ENCODE measurements at regions not wholly inside any gene's neighbourhood (a gene's known extent, or its start where the extent isn't known, plus 50 kb on each side); places are given as distances from the start of the nearest gene placed in this dataset.

DNA sequence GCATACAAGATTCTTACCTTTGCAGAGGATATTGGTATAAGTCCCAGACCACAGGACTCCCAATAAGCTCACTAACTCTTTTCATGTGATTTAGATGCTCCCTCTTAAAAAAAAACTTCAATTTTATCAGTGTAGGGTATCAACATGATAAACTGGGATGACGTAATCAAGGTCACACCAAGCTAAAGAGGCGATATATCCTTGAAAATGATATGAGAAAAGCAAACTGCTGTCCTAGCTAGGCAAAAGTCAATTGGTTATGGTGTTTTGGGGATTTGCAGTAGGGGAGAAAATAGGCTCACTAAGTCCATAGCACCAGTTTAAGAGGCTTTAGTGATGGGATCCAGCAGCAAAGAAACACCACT is 354.4 kb downstream of the DIRAS2 start:
- Mint-ChIP-seq H3K36me3 (ENCODE audit: low read depth, unreplicated experiment) (no peaks in the 10 kb centered on the region), H3K27ac (ENCODE audit: unreplicated experiment) (no peak overlapping the region), H3K4me1 (ENCODE audit: unreplicated experiment) (no peaks in the 10 kb centered on the region), H3K9me3 (ENCODE audit: unreplicated experiment) (no peaks in the 10 kb centered on the region), H3K4me3 (ENCODE audit: unreplicated experiment) (no peak overlapping the region), H3K27me3 (ENCODE audit: unreplicated experiment) (peaks cover 2% of the 10 kb centered on the region)
- TF ChIP-seq, protein P1, sequence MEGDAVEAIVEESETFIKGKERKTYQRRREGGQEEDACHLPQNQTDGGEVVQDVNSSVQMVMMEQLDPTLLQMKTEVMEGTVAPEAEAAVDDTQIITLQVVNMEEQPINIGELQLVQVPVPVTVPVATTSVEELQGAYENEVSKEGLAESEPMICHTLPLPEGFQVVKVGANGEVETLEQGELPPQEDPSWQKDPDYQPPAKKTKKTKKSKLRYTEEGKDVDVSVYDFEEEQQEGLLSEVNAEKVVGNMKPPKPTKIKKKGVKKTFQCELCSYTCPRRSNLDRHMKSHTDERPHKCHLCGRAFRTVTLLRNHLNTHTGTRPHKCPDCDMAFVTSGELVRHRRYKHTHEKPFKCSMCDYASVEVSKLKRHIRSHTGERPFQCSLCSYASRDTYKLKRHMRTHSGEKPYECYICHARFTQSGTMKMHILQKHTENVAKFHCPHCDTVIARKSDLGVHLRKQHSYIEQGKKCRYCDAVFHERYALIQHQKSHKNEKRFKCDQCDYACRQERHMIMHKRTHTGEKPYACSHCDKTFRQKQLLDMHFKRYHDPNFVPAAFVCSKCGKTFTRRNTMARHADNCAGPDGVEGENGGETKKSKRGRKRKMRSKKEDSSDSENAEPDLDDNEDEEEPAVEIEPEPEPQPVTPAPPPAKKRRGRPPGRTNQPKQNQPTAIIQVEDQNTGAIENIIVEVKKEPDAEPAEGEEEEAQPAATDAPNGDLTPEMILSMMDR (IDR thresholded peaks at IDR 0.05; ENCODE audit: unreplicated experiment): no peak
- DNase-seq (ENCODE audit: low spot score): no peak

DNA sequence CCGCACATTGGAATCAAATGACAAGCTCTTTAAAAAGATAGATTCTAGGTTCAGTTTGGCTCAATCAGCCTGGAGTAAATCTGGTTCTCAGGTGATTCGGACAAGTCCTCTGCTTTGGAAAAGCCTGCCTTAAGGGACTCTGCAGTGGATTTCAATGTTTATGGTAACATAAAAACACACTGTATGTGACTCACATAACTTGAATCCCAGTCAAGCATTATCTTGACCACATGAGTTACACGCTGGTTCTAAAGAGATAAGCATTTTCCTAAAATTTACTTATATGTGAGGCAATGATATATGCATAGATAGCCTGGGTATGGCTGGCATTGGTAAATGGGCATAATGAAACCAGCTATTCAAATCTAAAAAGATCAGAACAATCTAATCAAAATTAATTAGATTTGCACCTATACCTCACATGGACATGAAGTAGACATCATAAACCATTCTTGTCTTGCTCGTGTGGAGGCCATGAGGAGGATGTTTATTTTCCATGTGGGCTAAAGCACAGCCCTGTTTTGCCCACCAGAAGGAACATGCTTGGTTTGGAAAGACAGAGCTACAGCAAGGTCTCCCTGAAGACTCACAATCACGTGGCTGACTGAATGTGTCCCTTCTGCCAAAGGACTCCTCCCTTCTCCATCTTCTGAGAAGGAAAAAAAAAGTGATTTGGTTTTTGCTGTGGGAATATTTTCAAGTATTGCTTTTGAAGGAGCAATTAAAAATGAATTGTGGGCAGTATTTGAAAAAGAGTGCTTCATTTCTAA is 351.7 kb downstream of the DIRAS2 start:
- Mint-ChIP-seq H3K4me1 (ENCODE audit: unreplicated experiment) (no peaks in the 10 kb centered on the region), H3K27me3 (ENCODE audit: unreplicated experiment) (peaks cover 2% of the 10 kb centered on the region), H3K9me3 (ENCODE audit: unreplicated experiment) (no peaks in the 10 kb centered on the region), H3K27ac (ENCODE audit: unreplicated experiment) (no peak overlapping the region), H3K36me3 (ENCODE audit: low read depth, unreplicated experiment) (no peaks in the 10 kb centered on the region), H3K4me3 (ENCODE audit: unreplicated experiment) (no peak overlapping the region)
- DNase-seq (ENCODE audit: low spot score): no peak
- TF ChIP-seq, protein P1 (IDR thresholded peaks at IDR 0.05; ENCODE audit: unreplicated experiment): no peak

DNA sequence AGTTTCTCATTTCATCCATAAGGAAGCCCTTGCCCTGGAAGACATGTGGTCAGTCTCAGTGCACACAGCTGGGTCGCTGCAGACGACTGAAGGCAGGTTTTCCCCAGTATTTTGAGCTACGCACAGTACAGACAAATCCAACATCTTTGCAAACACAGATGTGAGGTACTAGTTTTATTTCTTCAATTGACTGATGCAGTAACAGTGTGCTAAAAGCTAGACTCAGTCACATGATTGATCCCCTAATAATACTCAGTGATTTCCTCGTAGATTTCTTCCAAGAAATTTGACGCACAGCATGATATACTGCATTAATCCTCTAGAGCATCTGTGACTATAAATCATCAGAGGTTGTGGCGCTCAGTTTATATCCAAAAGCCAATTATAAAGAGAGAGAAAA is 346.1 kb downstream of the DIRAS2 start:
- Mint-ChIP-seq H3K9me3 (ENCODE audit: unreplicated experiment) (no peaks in the 10 kb centered on the region), H3K27ac (ENCODE audit: unreplicated experiment) (no peak overlapping the region), H3K4me3 (ENCODE audit: unreplicated experiment) (no peak overlapping the region), H3K36me3 (ENCODE audit: low read depth, unreplicated experiment) (no peaks in the 10 kb centered on the region), H3K27me3 (ENCODE audit: unreplicated experiment) (peaks cover 2% of the 10 kb centered on the region), H3K4me1 (ENCODE audit: unreplicated experiment) (no peaks in the 10 kb centered on the region)
- TF ChIP-seq, protein P1 (IDR thresholded peaks at IDR 0.05; ENCODE audit: unreplicated experiment): no peak
- no peak for DNase-seq (ENCODE audit: low spot score)

DNA sequence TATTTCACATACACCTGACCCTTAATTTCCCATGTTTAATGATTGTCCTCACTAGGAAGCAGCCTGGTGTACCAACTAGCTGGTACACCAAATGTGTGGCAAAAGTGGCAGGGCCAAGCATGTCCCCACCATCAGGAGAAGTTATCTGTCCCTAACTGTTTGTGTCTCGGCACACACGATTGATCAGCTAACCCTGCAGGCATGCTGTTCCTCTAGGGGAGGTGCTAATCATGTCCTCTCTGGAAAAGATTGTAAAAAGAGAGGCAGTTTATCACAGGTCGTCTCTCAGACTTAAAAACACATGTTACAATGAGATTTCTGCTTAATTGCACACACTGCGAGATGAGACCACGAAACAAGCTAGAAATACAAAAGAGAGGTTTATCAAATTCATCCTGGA is 342.7 kb downstream of the DIRAS2 start:
- DNase-seq (ENCODE audit: low spot score): no peak
- Mint-ChIP-seq H3K4me3 (ENCODE audit: unreplicated experiment) (no peak overlapping the region), H3K9me3 (ENCODE audit: unreplicated experiment) (no peaks in the 10 kb centered on the region), H3K36me3 (ENCODE audit: low read depth, unreplicated experiment) (no peaks in the 10 kb centered on the region), H3K4me1 (ENCODE audit: unreplicated experiment) (peaks cover 5% of the 10 kb centered on the region), H3K27me3 (ENCODE audit: unreplicated experiment) (peaks cover 3% of the 10 kb centered on the region), H3K27ac (ENCODE audit: unreplicated experiment) (no peak overlapping the region)
- TF ChIP-seq, protein P1 (IDR thresholded peaks at IDR 0.05; ENCODE audit: unreplicated experiment): no peak

DNA sequence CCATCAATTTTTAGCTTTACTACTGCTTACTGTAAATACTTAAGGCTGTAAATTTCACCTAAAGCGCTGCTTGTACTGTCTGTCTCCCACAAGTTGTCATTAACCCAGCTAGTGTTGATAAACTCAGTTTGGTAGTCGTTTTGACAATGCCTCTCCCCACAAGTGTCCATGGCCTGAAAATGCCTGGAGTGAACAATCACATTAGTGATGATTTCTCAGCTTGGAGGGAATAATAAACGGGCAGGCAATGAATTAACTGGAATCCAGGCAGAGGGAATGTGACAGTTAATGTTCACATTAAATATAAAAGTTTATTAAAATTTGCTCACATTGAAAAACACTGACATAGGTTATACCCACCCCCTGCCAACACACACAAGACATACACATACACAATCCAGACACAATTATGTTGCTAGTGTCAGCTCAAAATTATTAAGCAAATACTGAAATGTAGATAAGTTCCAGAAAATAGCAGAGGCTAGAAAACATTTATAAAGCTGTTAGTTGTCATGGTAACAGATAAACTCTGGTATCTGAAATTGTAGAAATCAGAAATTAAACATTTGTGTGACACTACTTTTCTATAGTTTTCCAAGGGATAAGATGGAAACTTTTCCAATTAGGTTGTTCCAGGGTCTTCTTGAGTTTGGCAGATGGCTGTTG is 341.9 kb downstream of the DIRAS2 start:
- Mint-ChIP-seq H3K4me1 (ENCODE audit: unreplicated experiment) (peaks cover 5% of the 10 kb centered on the region), H3K27ac (ENCODE audit: unreplicated experiment) (no peak overlapping the region), H3K4me3 (ENCODE audit: unreplicated experiment) (no peak overlapping the region), H3K9me3 (ENCODE audit: unreplicated experiment) (no peaks in the 10 kb centered on the region), H3K36me3 (ENCODE audit: low read depth, unreplicated experiment) (no peaks in the 10 kb centered on the region), H3K27me3 (ENCODE audit: unreplicated experiment) (peaks cover 6% of the 10 kb centered on the region)
- TF ChIP-seq, protein P1 (IDR thresholded peaks at IDR 0.05; ENCODE audit: unreplicated experiment): no peak
- DNase-seq (ENCODE audit: low spot score): no peak

Data from endothelial cell (in vitro differentiated cells).